K562 (cell line): ENCODE measurements at regions not wholly inside any gene's neighbourhood (a gene's known extent, or its start where the extent isn't known, plus 50 kb on each side); places are given as distances from the start of the nearest gene placed in this dataset.

Source experiments
- ATAC-seq: fragments of 200-7000 bp; cut with Tn5 transposase; 3 replicates; pipeline ENCODE4 v1.9.1; 2020; ENCODE audit warnings: moderate library complexity
- BruUV-seq: library from RNA; stranded (reverse); fragments of 400-500 nt; replicated peaks from 2 replicates; lab custom pipeline; 2021; lab: Mats Ljungman, UMichigan
- CTCF ChIA-PET: fragments of 300-600 bp; formaldehyde crosslinking; extraction: SDS; loops from one replicate; lab custom pipeline; 2021; ENCODE audit warnings: low intra/inter-chr PET ratio; lab: Yijun Ruan, JAX
- POLR2A ChIA-PET: fragments of 300-600, 350-650 bp; sonication (Branson Sonifier 250); formaldehyde crosslinking; extraction: SDS; loops from one replicate; lab custom pipeline; 2021; ENCODE audit warnings: antibody characterized with exemption, inconsistent platforms; lab: Yijun Ruan, JAX
- DNase-seq, 4 experiments: peaks; one replicate each; pipeline versions ENCODE4 v3.0.0 to v3.0.0-alpha.2; 2011 to 2018; ENCODE audit warnings: low spot score in 3 of 4, mixed read lengths in 3 of 4; ENCODE audit errors: extremely low read depth in 1 of 4
- FAIRE-seq: peaks from 2 replicates; lab custom pipeline; 2011; peaks lifted over from hg19 to GRCh38; lab: Jason Lieb, UNC
- H2AFZ ChIP-seq: 2 replicates; pipeline ENCODE4 v1.6.0; 2011; ENCODE audit warnings: low read depth, low read length, control low read depth, inconsistent platforms
- H3K27ac ChIP-seq: fragments of 200-600 bp; 3 replicates; pipeline ENCODE4 v1.8.0; 2011; ENCODE audit warnings: low read depth, mild to moderate bottlenecking, control low read depth, inconsistent platforms, low read length, moderate library complexity, mixed read lengths; ENCODE audit errors: extremely low read depth
- H3K27me3 ChIP-seq, 2 experiments: fragments of 300-600 bp in 1 of 2; 2 replicates in 1 of 2; 3 replicates in 1 of 2; pipeline versions ENCODE4 v1.6.0 to v1.8.0; 2011; ENCODE audit warnings: inconsistent platforms in 2 of 2, low read length in 2 of 2, mild to moderate bottlenecking in 1 of 2, mixed read lengths in 1 of 2, moderate library complexity in 1 of 2; ENCODE audit not compliant: control insufficient read depth in 2 of 2, insufficient read depth in 2 of 2
- H3K36me3 ChIP-seq: fragments of 300-600 bp; 3 replicates; pipeline ENCODE4 v1.8.0; 2011; ENCODE audit warnings: mild to moderate bottlenecking, low read length, inconsistent platforms; ENCODE audit not compliant: control insufficient read depth, insufficient read depth
- H3K4me1 ChIP-seq, 2 experiments: fragments of 200-600 bp in 1 of 2; replicated peaks in 1 of 2; 2 replicates in 1 of 2; 3 replicates in 1 of 2; pipeline versions ENCODE4 v1.5.1 to v1.8.0; 2011; ENCODE audit warnings: inconsistent platforms in 2 of 2, low read length in 2 of 2, mild to moderate bottlenecking in 1 of 2, mixed read lengths in 1 of 2, moderate library complexity in 1 of 2; ENCODE audit not compliant: control insufficient read depth in 2 of 2, insufficient read depth in 2 of 2
- H3K4me2 ChIP-seq: 2 replicates; pipeline ENCODE4 v1.6.1; 2011; ENCODE audit warnings: low read length, control low read depth, inconsistent platforms, mixed read lengths; ENCODE audit not compliant: insufficient read depth
- H3K4me3 ChIP-seq: fragments of 200-600 bp; sonication (generic), shearing (Covaris generic); 2 replicates; pipeline ENCODE4 v1.5.1; 2016; ENCODE audit warnings: control low read depth, inconsistent platforms
- H3K79me2 ChIP-seq: fragments of 200-600 bp; 3 replicates; pipeline ENCODE4 v1.8.0; 2011; ENCODE audit warnings: low read length, inconsistent platforms; ENCODE audit not compliant: control insufficient read depth, insufficient read depth
- H3K9ac ChIP-seq, 2 experiments: 2 replicates each; pipeline versions ENCODE4 v1.6.0 to v1.6.1; 2011; ENCODE audit warnings: low read depth in 2 of 2, low read length in 2 of 2, control low read depth in 1 of 2, inconsistent platforms in 1 of 2, mild to moderate bottlenecking in 1 of 2, mixed read lengths in 1 of 2; ENCODE audit not compliant: insufficient read depth in 1 of 2
- H3K9me1 ChIP-seq: one replicate; pipeline ENCODE4 v1.6.0; 2011; ENCODE audit warnings: inconsistent platforms, mild to moderate bottlenecking, low read length, moderate library complexity; ENCODE audit not compliant: control insufficient read depth, insufficient read depth
- H3K9me3 ChIP-seq: replicated peaks from 2 replicates; pipeline ENCODE4 v1.5.1; 2011; ENCODE audit warnings: low read depth, low read length, inconsistent platforms; ENCODE audit not compliant: control insufficient read depth, insufficient read depth
- H4K20me1 ChIP-seq: replicated peaks from 2 replicates; pipeline ENCODE4 v1.6.1; 2011; ENCODE audit warnings: low read length, inconsistent platforms, mixed read lengths; ENCODE audit not compliant: control insufficient read depth, insufficient read depth
- CEBPB ChIP-seq: fragments of 450-650 bp; IDR thresholded peaks from 2 replicates; pipeline ENCODE4 v1.6.1; 2016; ENCODE audit warnings: missing genetic modification characterization, missing compliant biosample characterization
- MCM2 ChIP-seq: fragments of 450-650 bp; IDR thresholded peaks from 2 replicates; pipeline ENCODE4 v1.6.1; 2017; ENCODE audit warnings: low read depth, mild to moderate bottlenecking
- MED1 ChIP-seq: sonication (generic); formaldehyde crosslinking; IDR thresholded peaks from 2 replicates; pipeline ENCODE4 v1.8.1; 2023; ENCODE audit warnings: missing genetic modification reagents, borderline replicate concordance
- SMAD4 ChIP-seq: fragments of 250-450 bp; sonication (Bioruptor Pico); conservative IDR thresholded peaks from 2 replicates; pipeline ENCODE4 v1.8.0; 2021; ENCODE audit warnings: inconsistent platforms, mild to moderate bottlenecking, moderate library complexity
- TRIM28 ChIP-seq: fragments of 450-650 bp; IDR thresholded peaks from 2 replicates; pipeline ENCODE4 v1.6.1; 2017
- WGBS: fragments of 100-300 bp; shearing (Covaris generic); methylation state at CpG from one replicate; pipeline ENCODE4 v1.1.6; 2016; ENCODE audit warnings: low coverage, mixed read lengths; ENCODE audit not compliant: insufficient coverage; ENCODE audit errors: missing lambda C conversion rate; 5-methylcytosine and 5-hydroxymethylcytosine counted together
- in situ Hi-C: fragments of 300-500 bp; cut with MboI; formaldehyde crosslinking; loops from 4 replicates; pipeline ENCODE4 v1.15.0; 2018; ENCODE audit warnings: inconsistent platforms, mixed read lengths
- intact Hi-C: fragments of 100-400 bp; cut with micrococcal nuclease; formaldehyde crosslinking; loops from 2 replicates; pipeline ENCODE4 v1.14.2; 2022

GRCh38 chr6:51300510-51300909 lies 481.8 kb downstream of the TFAP2B start:
- no TSS peak for BruUV-seq
- H3K36me3 ChIP-seq = no peaks in the 10 kb centered on the region
- H3K9me1 ChIP-seq = no peaks in the 10 kb centered on the region
- FAIRE-seq = no peak
- H3K4me3 ChIP-seq = no peak overlapping the region
- no peak overlapping the region for H3K4me2 ChIP-seq
- H3K27me3 ChIP-seq = no peaks in the 10 kb centered on the region
- ATAC-seq = no peak
- no peaks in the 10 kb centered on the region for H4K20me1 ChIP-seq
- H3K9ac ChIP-seq = no peak overlapping the region
- ChIA-PET CTCF (no interaction called here), POLR2A (interaction anchor here (0.9 kb wide), 1 partner anchor 16 kb away, joined by 3 read pairs; no protein-coding TSS in a partner anchor)
- no peaks in the 10 kb centered on the region for H3K4me1 ChIP-seq
- in situ Hi-C loops (no loop called here), intact Hi-C loops (no loop called here)
- H3K27ac ChIP-seq = no peak overlapping the region
- H3K9me3 ChIP-seq = no peaks in the 10 kb centered on the region
- no peak overlapping the region for H2AFZ ChIP-seq
- no peaks in the 10 kb centered on the region for H3K79me2 ChIP-seq
- DNase-seq = no peak
- TF ChIP-seq TRIM28 (no peak), MED1 (no peak), MCM2 (no peak)

GRCh38 chr6:51301962-51302361 lies 483.3 kb downstream of the TFAP2B start:
- Histone ChIP-seq H3K36me3 (no peaks in the 10 kb centered on the region), H3K4me2 (no peak overlapping the region), H3K4me3 (no peak overlapping the region), H3K9ac (no peak overlapping the region), H3K4me1 (no peaks in the 10 kb centered on the region), H3K27ac (no peak overlapping the region), H3K27me3 (no peaks in the 10 kb centered on the region), H3K79me2 (no peaks in the 10 kb centered on the region), H3K9me3 (no peaks in the 10 kb centered on the region), H4K20me1 (no peaks in the 10 kb centered on the region), H2AFZ (peak overlapping the region; percentile 69), H3K9me1 (no peaks in the 10 kb centered on the region)
- CTCF ChIA-PET = no interaction called here
- POLR2A ChIA-PET = no interaction called here
- WGBS = 0% methylated on average over 3 of the region's 3 CpGs
- DNase-seq (no peak), ATAC-seq (no peak), FAIRE-seq (no peak)
- BruUV-seq = no TSS peak
- TF ChIP-seq SMAD4 (CRISPR knock-in tag) (no peak), CEBPB (tag) (no peak)
- intact Hi-C loops = no loop called here
- in situ Hi-C loops = no loop called here
